IMR-90 (cell line): ENCODE measurements at regions not wholly inside any gene's neighbourhood (a gene's known extent, or its start where the extent isn't known, plus 50 kb on each side); places are given as distances from the start of the nearest gene placed in this dataset.

Experiments used
- ATAC-seq: fragments of 200-7000 bp; cut with Tn5 transposase; 2 replicates; pipeline ENCODE4 v1.9.1; 2020; ENCODE audit warnings: low read depth, mild to moderate bottlenecking, moderate library complexity
- BruUV-seq: library from RNA; stranded (reverse); fragments of 400-500 nt; replicated peaks from 2 replicates; lab custom pipeline; 2021; lab: Mats Ljungman, UMichigan
- CTCF ChIA-PET: fragments of 300-600 bp; formaldehyde crosslinking; extraction: SDS; loops from one replicate; lab custom pipeline; 2021; ENCODE audit warnings: antibody characterized with exemption; lab: Yijun Ruan, JAX
- POLR2A ChIA-PET: fragments of 300-600 bp; sonication (Branson Sonifier 250); formaldehyde crosslinking; loops from one replicate; lab custom pipeline; 2022; ENCODE audit warnings: antibody characterized with exemption; ENCODE audit not compliant: unreplicated experiment; lab: Charles Lee
- DNase-seq: peaks from one replicate; pipeline ENCODE4 v3.0.0; 2013
- H2AFZ ChIP-seq: replicated peaks from 2 replicates; pipeline ENCODE3; 2013; ENCODE audit warnings: low read length, mild to moderate bottlenecking; ENCODE audit not compliant: poor library complexity
- H2AK5ac ChIP-seq: 2 replicates; pipeline ENCODE4 v1.6.1; 2013; ENCODE audit warnings: low read depth, low read length, inconsistent platforms
- H2AK9ac ChIP-seq: replicated peaks from 2 replicates; pipeline ENCODE3; 2013; ENCODE audit warnings: mild to moderate bottlenecking, low read depth, low read length, moderate library complexity; ENCODE audit not compliant: poor library complexity
- H2BK120ac ChIP-seq: 2 replicates; pipeline ENCODE4 v1.6.1; 2013; ENCODE audit warnings: low read depth, low read length, inconsistent platforms
- H2BK15ac ChIP-seq: 3 replicates; pipeline ENCODE4 v1.6.1; 2013; ENCODE audit warnings: low read depth, low read length, inconsistent platforms
- H2BK20ac ChIP-seq: 2 replicates; pipeline ENCODE4 v1.6.1; 2013; ENCODE audit warnings: low read depth, mild to moderate bottlenecking, inconsistent platforms, low read length, moderate library complexity
- H2BK5ac ChIP-seq: 2 replicates; pipeline ENCODE4 v1.6.1; 2013; ENCODE audit warnings: mild to moderate bottlenecking, low read depth, low read length, inconsistent platforms; ENCODE audit not compliant: poor library complexity, severe bottlenecking
- H3K14ac ChIP-seq: replicated peaks from 2 replicates; pipeline ENCODE4 v1.6.1; 2013; ENCODE audit warnings: low read depth, low read length, inconsistent platforms
- H3K18ac ChIP-seq: 2 replicates; pipeline ENCODE4 v1.6.1; 2013; ENCODE audit warnings: low read depth, low read length, control low read depth
- H3K23ac ChIP-seq: 2 replicates; pipeline ENCODE4 v1.6.1; 2013; ENCODE audit warnings: low read depth, low read length, inconsistent platforms
- H3K27ac ChIP-seq: 2 replicates; pipeline ENCODE4 v1.5.1; 2013; ENCODE audit warnings: mild to moderate bottlenecking, control low read depth, low read length; ENCODE audit not compliant: insufficient read depth
- H3K27me3 ChIP-seq: 2 replicates; pipeline ENCODE4 v1.6.1; 2013; ENCODE audit warnings: low read length; ENCODE audit not compliant: control insufficient read depth, insufficient read depth
- H3K36me3 ChIP-seq: 2 replicates; pipeline ENCODE4 v1.6.1; 2013; ENCODE audit warnings: low read length, mixed read lengths; ENCODE audit not compliant: control insufficient read depth, insufficient read depth
- H3K4ac ChIP-seq: 2 replicates; pipeline ENCODE4 v1.6.1; 2013; ENCODE audit warnings: low read depth, low read length, inconsistent platforms
- H3K4me1 ChIP-seq: 2 replicates; pipeline ENCODE4 v1.6.1; 2013; ENCODE audit warnings: low read length, mixed read lengths; ENCODE audit not compliant: control insufficient read depth, insufficient read depth
- H3K4me2 ChIP-seq: 2 replicates; pipeline ENCODE4 v1.6.1; 2013; ENCODE audit warnings: low read depth, mild to moderate bottlenecking, control low read depth, low read length, moderate library complexity
- H3K4me3 ChIP-seq: 2 replicates; pipeline ENCODE4 v1.5.1; 2013; ENCODE audit warnings: low read depth, mild to moderate bottlenecking, control low read depth, low read length, moderate library complexity; ENCODE audit not compliant: insufficient read depth
- H3K56ac ChIP-seq: 2 replicates; pipeline ENCODE4 v1.6.1; 2013; ENCODE audit warnings: low read length, inconsistent platforms; ENCODE audit not compliant: insufficient read depth; ENCODE audit errors: extremely low read depth
- H3K79me1 ChIP-seq, 2 experiments: 2 replicates each; pipeline ENCODE4 v1.6.1; 2013; ENCODE audit warnings: low read length in 2 of 2, inconsistent platforms in 1 of 2, low read depth in 1 of 2
- H3K9ac ChIP-seq: 2 replicates; pipeline ENCODE4 v1.6.1; 2013; ENCODE audit warnings: low read depth, low read length, control low read depth
- H3K9me1 ChIP-seq: 2 replicates; pipeline ENCODE4 v1.6.1; 2013; ENCODE audit warnings: low read length, inconsistent platforms; ENCODE audit not compliant: insufficient read depth
- H3K9me3 ChIP-seq: 2 replicates; pipeline ENCODE4 v1.6.1; 2013; ENCODE audit warnings: low read length; ENCODE audit not compliant: control insufficient read depth, insufficient read depth
- H4K20me1 ChIP-seq: 2 replicates; pipeline ENCODE4 v1.6.1; 2013; ENCODE audit warnings: low read length, inconsistent platforms; ENCODE audit not compliant: insufficient read depth
- H4K5ac ChIP-seq: 2 replicates; pipeline ENCODE4 v1.6.1; 2013; ENCODE audit warnings: mild to moderate bottlenecking, low read depth, low read length, control low read depth
- H4K8ac ChIP-seq, 2 experiments: 2 replicates each; pipeline ENCODE4 v1.6.1; 2013; ENCODE audit warnings: low read depth in 2 of 2, low read length in 2 of 2, control low read depth in 1 of 2, inconsistent platforms in 1 of 2
- H4K91ac ChIP-seq: 2 replicates; pipeline ENCODE4 v1.6.1; 2013; ENCODE audit warnings: low read depth, low read length, inconsistent platforms; ENCODE audit not compliant: insufficient read depth
- BHLHE40 ChIP-seq: fragments of 150-350 bp; IDR thresholded peaks from 2 replicates; pipeline ENCODE4 v1.6.1; 2016; ENCODE audit warnings: mild to moderate bottlenecking, low read depth, low read length
- CHD1 ChIP-seq: IDR thresholded peaks from 2 replicates; pipeline ENCODE4 v1.6.1; 2012; ENCODE audit warnings: low read depth, low read length, improper control_type of control experiment
- CTCF ChIP-seq: conservative IDR thresholded peaks from 2 replicates; pipeline ENCODE4 v1.5.1; 2012; ENCODE audit warnings: mild to moderate bottlenecking, low read depth, low read length, improper control_type of control experiment
- ELK1 ChIP-seq: fragments of 150-350 bp; IDR thresholded peaks from 2 replicates; pipeline ENCODE4 v1.6.1; 2016; ENCODE audit warnings: low read depth, mild to moderate bottlenecking, low read length, moderate library complexity, borderline replicate concordance
- FOS ChIP-seq: fragments of 150-350 bp; IDR thresholded peaks from 2 replicates; pipeline ENCODE4 v1.6.1; 2016; ENCODE audit warnings: low read depth, low read length
- MAFK ChIP-seq: IDR thresholded peaks from 2 replicates; pipeline ENCODE4 v1.6.1; 2012; ENCODE audit warnings: low read depth, low read length, improper control_type of control experiment
- MAZ ChIP-seq: IDR thresholded peaks from 2 replicates; pipeline ENCODE4 v1.6.1; 2012; ENCODE audit warnings: low read depth, mild to moderate bottlenecking, low read length, improper control_type of control experiment, moderate library complexity, borderline replicate concordance
- MXI1 ChIP-seq: IDR thresholded peaks from 2 replicates; pipeline ENCODE4 v1.6.1; 2012; ENCODE audit warnings: low read depth, mild to moderate bottlenecking, low read length, moderate library complexity, borderline replicate concordance
- NFE2L2 ChIP-seq: fragments of 150-350 bp; IDR thresholded peaks from 2 replicates; pipeline ENCODE4 v1.6.1; 2016; ENCODE audit warnings: low read depth, mild to moderate bottlenecking, low read length
- POLR2A ChIP-seq: IDR thresholded peaks from 2 replicates; pipeline ENCODE4 v1.6.1; 2012; ENCODE audit warnings: mild to moderate bottlenecking, low read depth, low read length
- RAD21 ChIP-seq: IDR thresholded peaks from 2 replicates; pipeline ENCODE4 v1.6.1; 2012; ENCODE audit warnings: low read length, improper control_type of control experiment
- RCOR1 ChIP-seq: IDR thresholded peaks from 2 replicates; pipeline ENCODE4 v1.6.1; 2012; ENCODE audit warnings: mild to moderate bottlenecking, low read length, improper control_type of control experiment; ENCODE audit not compliant: insufficient replicate concordance
- RFX5 ChIP-seq: IDR thresholded peaks from 2 replicates; pipeline ENCODE4 v1.8.0; 2012; ENCODE audit warnings: low read depth, mild to moderate bottlenecking, low read length, moderate library complexity
- SMC3 ChIP-seq: fragments of 150-350 bp; IDR thresholded peaks from 2 replicates; pipeline ENCODE4 v1.6.1; 2016; ENCODE audit warnings: low read depth, mild to moderate bottlenecking, antibody characterized with exemption, low read length, moderate library complexity
- dilution Hi-C: fragments of 300-500 bp; cut with HindIII; formaldehyde crosslinking; loops from one replicate; pipeline ENCODE4 v1.14.3; 2018; ENCODE audit warnings: low sequenced_read_pairs; ENCODE audit not compliant: unreplicated experiment
- in situ Hi-C: fragments of 300-500 bp; cut with MboI; formaldehyde crosslinking; loops from 3 replicates; pipeline ENCODE4 v1.14.3; 2019; ENCODE audit warnings: low sequenced_read_pairs, inconsistent platforms, mixed read lengths
- intact Hi-C: fragments of 100-400 bp; cut with micrococcal nuclease; formaldehyde crosslinking; loops from 2 replicates; pipeline ENCODE4 v1.10.0; 2022

GRCh38 chr12:74119811-74120362, 417.7 kb upstream of the ATXN7L3B start:
- TF ChIP-seq CTCF, result no peak
- no peak for TF ChIP-seq MXI1
- no peak for TF ChIP-seq MAZ
- TF ChIP-seq BHLHE40, result no peak
- TF ChIP-seq NFE2L2, result no peak
- TF ChIP-seq MAFK, result no peak
- no peak for TF ChIP-seq SMC3
- TF ChIP-seq POLR2A, result no peak
- TF ChIP-seq CHD1, result no peak
- TF ChIP-seq RAD21, result no peak
- TF ChIP-seq FOS, result no peak
- TF ChIP-seq RFX5, result no peak
- no peak for TF ChIP-seq RCOR1
- no peak for TF ChIP-seq ELK1

More at GRCh38 chr12:74119811-74120362, 417.7 kb upstream of the ATXN7L3B start:
- Histone ChIP-seq H2AFZ (no peak overlapping the region), H4K20me1 (no peaks in the 10 kb centered on the region), H2AK5ac (no peak overlapping the region), H3K4me1 (no peaks in the 10 kb centered on the region), H3K4ac (no peak overlapping the region), H3K9me1 (no peaks in the 10 kb centered on the region), H2AK9ac (no peak overlapping the region), H3K9me3 (peaks cover 10% of the 10 kb centered on the region), H2BK20ac (no peak overlapping the region), H3K36me3 (no peaks in the 10 kb centered on the region), H3K23ac (no peak overlapping the region), H3K27ac (no peak overlapping the region), H3K9ac (no peak overlapping the region), H4K91ac (no peak overlapping the region), H3K27me3 (no peaks in the 10 kb centered on the region), H4K8ac (no peak overlapping the region), H3K4me2 (no peak overlapping the region), H3K79me1 (no peaks in the 10 kb centered on the region), H3K4me3 (no peak overlapping the region), H4K5ac (no peak overlapping the region), H2BK120ac (no peak overlapping the region), H3K18ac (no peak overlapping the region), H2BK5ac (no peak overlapping the region), H3K56ac (no peak overlapping the region), H2BK15ac (no peak overlapping the region), H3K14ac (no peak overlapping the region)
- ChIA-PET CTCF (no interaction called here), POLR2A (no interaction called here)
- DNase-seq (no peak), ATAC-seq (no peak)
- in situ Hi-C loops (no loop called here), intact Hi-C loops (no loop called here), dilution Hi-C loops (no loop called here)
- no TSS peak for BruUV-seq
